ENCODE measurements at regions not wholly inside any gene's neighbourhood (a gene's known extent, or its start where the extent isn't known, plus 50 kb on each side); places are given as distances from the start of the nearest gene placed in this dataset.

DNA sequence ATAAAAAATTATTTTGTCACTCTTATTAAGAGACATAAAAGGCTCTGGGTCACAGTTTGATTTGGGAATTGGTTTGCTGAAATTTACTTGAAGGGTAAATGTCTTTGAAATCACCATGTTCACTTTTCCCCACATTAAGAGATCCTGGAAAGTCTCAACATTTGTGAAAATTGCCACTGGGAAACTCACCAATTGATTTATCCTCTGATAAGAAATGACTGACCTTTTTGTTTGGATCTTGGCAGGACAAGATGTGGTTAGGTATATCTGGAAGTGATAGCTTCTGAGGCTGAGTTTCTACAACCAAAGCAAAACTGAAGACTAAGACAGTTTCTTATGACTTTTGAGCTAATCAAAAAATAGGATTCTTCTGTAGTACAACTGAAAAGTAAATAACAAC lies 107.1 kb upstream of the TMEM106B start:
- H3K4ac ChIP-seq (ENCODE audit: low read depth, low read length), result no peak overlapping the region
- Mint-ChIP-seq H3K27me3 (ENCODE audit: low read depth) (no peaks in the 10 kb centered on the region), H3K4me1 (no peaks in the 10 kb centered on the region), H3K36me3 (ENCODE audit: insufficient read depth in 1 of 3, low read depth in 3 of 3) (peaks cover 4 to 25% (median 7%) of the 10 kb centered on the region in 3 experiments), H3K9me3 (peaks cover 19 to 23% of the 10 kb centered on the region in 2 experiments; a peak in 4 of 5 replicates), H3K4me3 (no peak overlapping the region), H3K27ac (no peak overlapping the region)
- H3K27ac ChIP-seq (ENCODE audit: insufficient read length, low read depth, low read length), result no peak overlapping the region
- H4K20me1 ChIP-seq (ENCODE audit: control insufficient read depth, insufficient read depth, insufficient read length), result no peaks in the 10 kb centered on the region
- H2AK5ac ChIP-seq (ENCODE audit: insufficient read length, low read length), result no peak overlapping the region
- no peaks in the 10 kb centered on the region for H3K23me2 ChIP-seq (ENCODE audit: insufficient read length, low read depth, low read length, poor library complexity, severe bottlenecking)
- no peaks in the 10 kb centered on the region for H3K27me3 ChIP-seq (ENCODE audit: insufficient read depth, low read length)
- H2BK15ac ChIP-seq (ENCODE audit: low read depth, low read length), result no peak overlapping the region
- H2BK20ac ChIP-seq (ENCODE audit: low read depth, low read length, poor library complexity, severe bottlenecking), result no peak overlapping the region
- no peak overlapping the region for H2BK12ac ChIP-seq (ENCODE audit: insufficient read length, low read depth, low read length)
- H4K8ac ChIP-seq (replicated peaks; ENCODE audit: insufficient read length, low read depth, low read length), result no peak overlapping the region
- H2BK5ac ChIP-seq (ENCODE audit: insufficient read length, low read length), result no peak overlapping the region
- H3K4me2 ChIP-seq (ENCODE audit: insufficient read depth, insufficient read length, low read length), result no peak overlapping the region
- H2AFZ ChIP-seq (ENCODE audit: low read length), result no peak overlapping the region
- no peak overlapping the region for H3K9ac ChIP-seq (ENCODE audit: extremely low read depth, insufficient read length, low read length)
- H3K23ac ChIP-seq (ENCODE audit: insufficient read length, low read depth, low read length), result no peak overlapping the region
- H3K4me1 ChIP-seq (ENCODE audit: insufficient read depth, low read length), result no peaks in the 10 kb centered on the region
- no peak overlapping the region for H3K18ac ChIP-seq (ENCODE audit: insufficient read length, low read depth, low read length)
- no peak overlapping the region for H3K56ac ChIP-seq (ENCODE audit: insufficient read length, low read depth, low read length)
- TF ChIP-seq, protein P1, sequence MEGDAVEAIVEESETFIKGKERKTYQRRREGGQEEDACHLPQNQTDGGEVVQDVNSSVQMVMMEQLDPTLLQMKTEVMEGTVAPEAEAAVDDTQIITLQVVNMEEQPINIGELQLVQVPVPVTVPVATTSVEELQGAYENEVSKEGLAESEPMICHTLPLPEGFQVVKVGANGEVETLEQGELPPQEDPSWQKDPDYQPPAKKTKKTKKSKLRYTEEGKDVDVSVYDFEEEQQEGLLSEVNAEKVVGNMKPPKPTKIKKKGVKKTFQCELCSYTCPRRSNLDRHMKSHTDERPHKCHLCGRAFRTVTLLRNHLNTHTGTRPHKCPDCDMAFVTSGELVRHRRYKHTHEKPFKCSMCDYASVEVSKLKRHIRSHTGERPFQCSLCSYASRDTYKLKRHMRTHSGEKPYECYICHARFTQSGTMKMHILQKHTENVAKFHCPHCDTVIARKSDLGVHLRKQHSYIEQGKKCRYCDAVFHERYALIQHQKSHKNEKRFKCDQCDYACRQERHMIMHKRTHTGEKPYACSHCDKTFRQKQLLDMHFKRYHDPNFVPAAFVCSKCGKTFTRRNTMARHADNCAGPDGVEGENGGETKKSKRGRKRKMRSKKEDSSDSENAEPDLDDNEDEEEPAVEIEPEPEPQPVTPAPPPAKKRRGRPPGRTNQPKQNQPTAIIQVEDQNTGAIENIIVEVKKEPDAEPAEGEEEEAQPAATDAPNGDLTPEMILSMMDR (conservative IDR thresholded peaks at IDR 0.05), result no peak
- H4K91ac ChIP-seq (ENCODE audit: insufficient read length, low read depth, low read length), result no peak overlapping the region
- H3K14ac ChIP-seq (ENCODE audit: insufficient read depth, low read length), result no peak overlapping the region
- no peaks in the 10 kb centered on the region for H3K79me2 ChIP-seq (ENCODE audit: insufficient read depth, low read length)
- no peaks in the 10 kb centered on the region for H3K9me3 ChIP-seq (ENCODE audit: control insufficient read depth, low read depth, low read length)
- no peak overlapping the region for H3T11ph ChIP-seq (ENCODE audit: low read length)
- DNase-seq, result no peak
- no peak overlapping the region for H4K5ac ChIP-seq (ENCODE audit: insufficient read length, low read depth, low read length)
- H2BK120ac ChIP-seq (ENCODE audit: low read depth, low read length, poor library complexity, severe bottlenecking), result no peak overlapping the region
- no peaks in the 10 kb centered on the region for H3K79me1 ChIP-seq (ENCODE audit: insufficient read depth, low read depth, low read length, poor library complexity, severe bottlenecking)

All from H9 (cell line).